Rectal smooth muscle tissue (tissue), 1 donor: ENCODE measurements at regions not wholly inside any gene's neighbourhood (a gene's known extent, or its start where the extent isn't known, plus 50 kb on each side); places are given as distances from the start of the nearest gene placed in this dataset.

ENCODE experiments used
- H3K27ac ChIP-seq: one replicate; pipeline ENCODE4 v1.7.0; 2013; ENCODE audit warnings: low read depth, low read length, inconsistent platforms
- H3K27me3 ChIP-seq: one replicate; pipeline ENCODE4 v1.7.0; 2013; ENCODE audit warnings: low read length; ENCODE audit not compliant: control insufficient read depth, insufficient read depth
- H3K36me3 ChIP-seq: one replicate; pipeline ENCODE4 v1.7.0; 2013; ENCODE audit warnings: low read length; ENCODE audit not compliant: control insufficient read depth, insufficient read depth
- H3K4me1 ChIP-seq: one replicate; pipeline ENCODE4 v1.7.0; 2013; ENCODE audit warnings: low read length; ENCODE audit not compliant: control insufficient read depth, insufficient read depth
- H3K4me3 ChIP-seq: one replicate; pipeline ENCODE4 v1.7.0; 2013; ENCODE audit warnings: low read length
- H3K9ac ChIP-seq: one replicate; pipeline ENCODE4 v1.7.0; 2013; ENCODE audit warnings: low read length

DNA sequence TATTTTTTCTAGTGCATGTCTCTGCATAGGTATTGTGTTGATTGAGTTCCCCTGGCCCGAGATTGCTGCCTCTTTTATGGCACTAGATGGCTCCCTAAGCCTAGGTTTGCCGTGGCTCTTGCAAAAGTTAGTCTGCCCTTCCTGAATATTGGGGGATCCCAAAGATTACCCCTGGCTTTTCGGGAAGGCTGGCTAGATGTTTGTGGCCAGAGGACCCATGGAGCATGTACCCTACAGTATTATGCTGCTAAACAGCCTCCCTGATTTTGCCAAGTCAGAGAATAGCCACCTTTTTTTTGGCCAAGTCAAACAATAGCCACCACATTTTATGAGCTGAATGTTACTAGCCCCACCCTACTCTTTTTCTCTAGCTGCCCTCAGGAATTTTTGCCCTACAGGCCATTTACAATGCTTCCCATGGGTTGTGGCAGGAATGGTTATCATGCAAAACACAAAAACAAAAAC lies 343.2 kb downstream of the OLFM3 start:
- no peak overlapping the region for H3K9ac ChIP-seq

DNA sequence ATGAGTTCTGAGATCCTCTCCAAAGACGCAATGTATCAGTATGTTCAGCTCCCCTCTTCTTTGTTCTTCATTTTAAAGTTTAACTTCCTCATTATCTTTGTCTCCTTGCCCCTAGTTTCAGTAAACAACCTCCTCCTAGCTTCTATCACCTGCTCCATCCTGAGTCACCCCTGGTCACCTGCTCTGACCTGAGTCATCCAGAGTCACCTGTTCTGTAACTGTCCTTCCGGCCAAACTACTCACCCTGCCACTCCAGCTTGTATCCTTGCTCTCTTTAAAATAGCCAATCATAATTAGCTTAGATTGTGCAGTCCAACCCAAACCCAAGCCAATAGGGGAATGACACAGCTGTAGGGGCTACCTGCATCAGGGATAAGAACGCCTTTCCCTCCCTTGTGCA lies 332.0 kb downstream of the OLFM3 start:
- H3K9ac ChIP-seq, result no peak overlapping the region
- no peaks in the 10 kb centered on the region for H3K36me3 ChIP-seq
- no peaks in the 10 kb centered on the region for H3K27me3 ChIP-seq
- H3K4me3 ChIP-seq, result no peak overlapping the region
- no peaks in the 10 kb centered on the region for H3K4me1 ChIP-seq
- H3K27ac ChIP-seq, result no peak overlapping the region

More for the DNA sequence above, 343.2 kb downstream of the OLFM3 start:
- H3K36me3 ChIP-seq, result no peaks in the 10 kb centered on the region
- H3K4me1 ChIP-seq, result no peaks in the 10 kb centered on the region
- H3K27me3 ChIP-seq, result no peaks in the 10 kb centered on the region
- H3K4me3 ChIP-seq, result no peak overlapping the region
- no peak overlapping the region for H3K27ac ChIP-seq

DNA sequence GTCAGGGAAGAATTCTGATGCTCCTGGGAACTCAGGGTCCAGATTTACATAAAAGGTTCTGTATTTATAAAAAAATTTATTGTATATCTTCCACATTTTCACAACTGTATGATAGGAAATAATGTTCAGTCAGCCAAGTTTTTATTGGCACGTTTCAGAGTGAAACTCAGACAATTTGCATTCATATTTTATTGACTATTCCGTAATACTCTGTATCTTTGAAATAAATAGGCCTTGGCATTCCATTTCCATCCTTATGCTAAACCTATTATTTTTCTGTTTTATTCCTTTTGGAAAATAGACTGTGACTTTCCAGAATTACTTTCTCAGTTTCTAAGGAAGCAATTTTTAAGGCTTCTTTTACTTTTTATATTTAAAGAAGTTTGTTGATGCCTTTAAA lies 329.0 kb downstream of the OLFM3 start:
- no peaks in the 10 kb centered on the region for H3K36me3 ChIP-seq
- no peak overlapping the region for H3K27ac ChIP-seq
- no peak overlapping the region for H3K4me3 ChIP-seq
- no peak overlapping the region for H3K9ac ChIP-seq
- no peaks in the 10 kb centered on the region for H3K4me1 ChIP-seq
- H3K27me3 ChIP-seq, result no peaks in the 10 kb centered on the region

DNA sequence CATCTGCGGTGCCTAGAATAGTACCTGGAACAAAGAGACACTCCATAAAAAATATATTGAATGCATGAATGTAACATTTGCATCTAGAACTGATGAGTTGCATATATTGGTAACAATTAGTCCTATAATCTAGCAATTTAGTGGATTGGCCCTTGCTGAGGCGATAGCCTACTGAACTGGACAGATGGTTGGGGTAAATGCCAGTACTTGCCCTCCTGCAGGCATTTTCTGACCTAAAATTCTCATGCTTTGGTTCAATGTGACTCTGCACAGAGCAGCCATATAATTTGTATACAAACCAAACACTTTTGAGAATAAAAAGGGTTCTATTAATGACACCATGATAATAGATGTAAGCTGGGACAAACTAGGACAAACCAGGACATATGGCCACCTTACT lies 313.6 kb downstream of the OLFM3 start:
- no peaks in the 10 kb centered on the region for H3K27me3 ChIP-seq
- no peak overlapping the region for H3K4me3 ChIP-seq
- H3K36me3 ChIP-seq, result no peaks in the 10 kb centered on the region
- no peak overlapping the region for H3K27ac ChIP-seq
- H3K9ac ChIP-seq, result no peak overlapping the region
- no peaks in the 10 kb centered on the region for H3K4me1 ChIP-seq

DNA sequence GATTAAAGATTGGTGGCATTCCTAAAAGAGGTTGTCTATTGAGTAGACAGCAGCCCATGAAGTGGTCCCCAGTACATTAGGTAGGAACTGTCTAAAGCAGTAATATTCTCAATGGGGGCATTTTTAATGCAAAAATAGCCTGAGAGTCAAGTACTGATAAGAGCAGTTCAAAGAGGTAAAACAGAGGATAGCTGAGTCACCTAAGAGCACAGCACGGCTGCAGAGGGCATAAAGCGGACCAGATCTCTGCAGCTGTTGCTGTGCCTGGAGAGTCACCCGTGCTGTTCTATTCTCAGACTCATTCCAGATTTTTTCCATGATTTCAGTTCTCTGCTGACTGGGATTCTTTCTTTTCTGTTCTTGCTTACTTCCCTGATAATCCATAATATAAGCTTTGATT lies 313.2 kb downstream of the OLFM3 start:
- Histone ChIP-seq H3K4me1 (no peaks in the 10 kb centered on the region), H3K4me3 (no peak overlapping the region), H3K27me3 (no peaks in the 10 kb centered on the region), H3K27ac (no peak overlapping the region), H3K9ac (no peak overlapping the region), H3K36me3 (no peaks in the 10 kb centered on the region)

DNA sequence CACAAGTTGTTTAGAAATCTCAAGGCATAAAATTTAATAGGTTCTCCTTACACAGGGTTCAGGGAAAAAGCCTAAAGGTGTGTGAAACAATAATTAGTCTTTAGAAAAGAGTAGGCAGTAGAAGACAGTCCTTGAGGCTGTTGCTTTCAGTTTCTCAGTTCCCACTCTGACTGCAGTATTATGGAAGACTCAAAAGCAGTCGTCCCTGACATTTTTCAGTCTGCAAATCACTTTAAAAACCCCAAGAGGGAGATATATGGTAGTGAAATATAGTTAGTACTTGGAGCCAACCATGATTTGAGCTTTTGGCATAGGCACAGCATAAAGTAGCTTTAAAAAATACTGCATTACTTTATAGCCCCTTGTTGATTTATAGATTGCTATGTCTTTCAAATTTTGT lies 299.7 kb downstream of the OLFM3 start:
- Histone ChIP-seq H3K4me3 (no peak overlapping the region), H3K27me3 (no peaks in the 10 kb centered on the region), H3K36me3 (no peaks in the 10 kb centered on the region), H3K27ac (no peak overlapping the region), H3K4me1 (no peaks in the 10 kb centered on the region), H3K9ac (no peak overlapping the region)

DNA sequence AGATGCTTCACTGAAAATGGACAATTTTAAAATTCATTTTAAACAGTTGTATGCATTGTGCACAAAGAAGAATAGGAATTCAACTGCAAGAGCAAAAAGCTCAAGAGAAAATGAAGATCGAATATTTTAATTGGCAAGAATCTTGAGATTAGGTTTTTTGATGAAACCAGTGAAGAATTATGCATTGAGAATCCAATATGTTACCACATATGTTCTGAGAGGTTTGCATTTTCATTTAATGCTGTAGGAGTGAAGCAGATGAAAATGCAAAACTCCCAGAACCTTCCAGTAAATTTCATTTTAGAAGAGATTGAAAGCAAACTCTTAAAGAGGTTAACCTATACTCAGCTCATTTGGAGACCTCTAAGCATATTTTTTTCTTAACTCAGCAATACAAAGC lies 298.0 kb downstream of the OLFM3 start:
- no peak overlapping the region for H3K9ac ChIP-seq
- H3K36me3 ChIP-seq, result no peaks in the 10 kb centered on the region
- H3K27ac ChIP-seq, result no peak overlapping the region
- no peak overlapping the region for H3K4me3 ChIP-seq
- no peaks in the 10 kb centered on the region for H3K27me3 ChIP-seq
- H3K4me1 ChIP-seq, result no peaks in the 10 kb centered on the region

DNA sequence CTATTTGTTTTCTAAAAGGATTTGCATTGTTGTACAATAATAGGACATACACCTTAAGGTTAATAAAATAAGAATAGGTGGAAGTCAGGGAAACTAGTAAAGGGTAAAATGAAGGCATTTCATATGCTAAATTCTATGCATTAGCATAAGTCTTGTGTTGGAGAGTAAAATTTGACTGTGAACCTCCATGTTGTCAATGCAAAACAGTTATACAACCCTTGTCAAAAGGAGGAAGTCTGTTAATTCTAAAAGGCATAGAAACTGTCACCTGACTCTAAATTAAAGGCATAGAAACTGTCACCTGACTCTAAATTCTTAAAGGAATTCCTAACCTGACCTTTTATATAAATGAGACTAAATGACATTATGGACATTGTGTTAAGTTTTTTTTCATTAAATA lies 291.8 kb downstream of the OLFM3 start:
- no peaks in the 10 kb centered on the region for H3K4me1 ChIP-seq
- no peaks in the 10 kb centered on the region for H3K36me3 ChIP-seq
- H3K9ac ChIP-seq, result no peak overlapping the region
- H3K4me3 ChIP-seq, result no peak overlapping the region
- H3K27me3 ChIP-seq, result no peaks in the 10 kb centered on the region
- no peak overlapping the region for H3K27ac ChIP-seq

DNA sequence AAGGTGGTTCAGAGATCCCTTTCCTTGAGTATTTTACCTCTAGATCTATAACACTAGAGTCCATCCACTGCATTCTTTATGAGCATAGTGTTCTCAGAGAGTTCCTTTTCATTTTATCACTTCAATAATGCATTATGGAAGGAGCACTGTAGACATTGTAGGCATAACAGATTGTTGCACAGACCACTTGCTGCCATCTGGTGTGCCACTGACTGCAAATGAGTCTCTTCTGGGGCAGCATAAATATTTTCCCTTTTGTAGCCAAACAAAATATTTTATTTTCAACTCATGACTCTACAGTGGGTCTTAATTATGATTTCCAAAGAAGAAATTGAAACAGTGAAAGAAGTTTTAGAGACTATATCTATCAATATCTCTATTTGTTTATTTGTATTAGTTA lies 290.4 kb downstream of the OLFM3 start:
- no peaks in the 10 kb centered on the region for H3K4me1 ChIP-seq
- no peak overlapping the region for H3K4me3 ChIP-seq
- H3K36me3 ChIP-seq, result no peaks in the 10 kb centered on the region
- no peak overlapping the region for H3K9ac ChIP-seq
- no peak overlapping the region for H3K27ac ChIP-seq
- H3K27me3 ChIP-seq, result no peaks in the 10 kb centered on the region

DNA sequence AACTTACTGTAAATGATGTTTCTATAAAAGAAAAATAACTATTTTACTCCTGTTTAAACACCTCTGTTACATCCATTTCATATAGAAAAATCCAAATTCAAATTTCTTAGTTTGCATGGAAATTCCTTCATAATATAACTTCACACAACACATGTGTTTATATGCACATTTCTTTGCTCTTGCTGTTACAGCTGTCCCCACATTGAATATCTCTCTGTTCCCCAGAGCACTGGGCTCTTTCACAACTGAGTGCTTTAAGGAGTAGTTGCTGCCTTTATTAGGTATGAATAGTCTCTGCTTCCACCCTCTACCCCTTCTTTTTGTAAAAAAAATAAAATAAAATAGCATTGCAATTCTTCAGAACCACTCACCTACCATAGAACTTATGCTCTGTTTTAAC lies 287.0 kb downstream of the OLFM3 start:
- Histone ChIP-seq H3K4me3 (no peak overlapping the region), H3K27me3 (no peaks in the 10 kb centered on the region), H3K4me1 (no peaks in the 10 kb centered on the region), H3K9ac (no peak overlapping the region), H3K36me3 (no peaks in the 10 kb centered on the region), H3K27ac (no peak overlapping the region)

DNA sequence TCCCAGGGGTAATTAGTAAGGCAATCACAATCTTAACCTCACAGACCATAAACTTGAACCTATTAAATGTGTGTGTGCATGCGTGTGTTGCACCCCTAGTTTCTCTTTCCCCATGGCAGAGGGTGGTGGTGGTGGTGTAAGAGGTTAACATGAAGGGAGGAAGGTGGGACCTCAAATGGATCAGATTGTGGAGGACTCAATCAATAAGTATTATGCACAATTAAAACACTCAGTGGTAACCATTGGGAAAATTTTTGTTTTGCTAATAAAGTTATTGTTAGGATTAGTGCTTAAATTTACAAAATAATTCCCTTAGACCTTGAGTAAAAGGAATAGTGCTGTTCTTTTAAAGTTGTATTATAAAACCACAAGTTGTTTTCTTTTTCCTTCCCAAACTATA lies 283.0 kb downstream of the OLFM3 start:
- Histone ChIP-seq H3K27ac (no peak overlapping the region), H3K9ac (no peak overlapping the region), H3K4me3 (no peak overlapping the region), H3K36me3 (no peaks in the 10 kb centered on the region), H3K4me1 (no peaks in the 10 kb centered on the region), H3K27me3 (no peaks in the 10 kb centered on the region)

DNA sequence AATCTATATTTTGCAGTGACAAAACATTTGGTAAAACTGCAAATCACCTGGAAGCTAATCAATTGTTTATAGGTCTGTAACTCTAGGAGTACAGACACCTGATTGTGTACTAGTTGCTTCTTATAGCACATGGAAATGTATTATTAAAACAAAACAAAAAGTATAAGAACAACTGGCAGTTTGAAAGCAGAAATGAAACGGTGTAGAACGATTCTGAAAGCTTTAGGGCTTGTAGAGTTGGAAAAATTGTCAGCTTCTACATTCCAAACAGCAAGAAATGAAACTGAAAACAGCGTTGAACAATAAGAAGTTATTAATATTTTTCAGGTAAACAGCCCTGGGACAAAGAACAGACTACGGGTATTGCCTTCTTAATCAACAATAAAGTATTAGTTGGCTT lies 273.3 kb downstream of the OLFM3 start:
- Histone ChIP-seq H3K4me1 (no peaks in the 10 kb centered on the region), H3K36me3 (no peaks in the 10 kb centered on the region), H3K27me3 (no peaks in the 10 kb centered on the region), H3K27ac (no peak overlapping the region), H3K9ac (no peak overlapping the region), H3K4me3 (no peak overlapping the region)

DNA sequence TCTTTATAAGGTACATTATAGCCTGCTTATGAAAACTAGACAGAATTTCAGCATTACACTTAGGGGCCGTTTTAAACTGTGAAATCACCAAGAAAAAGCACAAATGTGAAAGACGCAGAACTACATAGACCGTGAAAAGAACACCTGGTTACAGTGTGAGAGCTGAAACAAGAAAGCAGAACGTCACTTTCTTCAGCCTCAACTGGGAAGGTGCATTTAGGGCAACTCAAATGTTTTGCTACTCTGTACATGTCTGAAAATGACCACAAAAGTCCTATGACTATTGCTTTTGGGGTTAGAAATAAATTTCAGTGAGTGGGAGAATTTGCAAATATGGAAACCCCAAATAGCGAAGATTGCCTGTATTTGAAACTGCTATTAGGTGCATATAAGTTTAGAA lies 268.7 kb downstream of the OLFM3 start:
- Histone ChIP-seq H3K36me3 (no peaks in the 10 kb centered on the region), H3K4me1 (no peaks in the 10 kb centered on the region), H3K9ac (no peak overlapping the region), H3K27ac (no peak overlapping the region), H3K27me3 (no peaks in the 10 kb centered on the region), H3K4me3 (no peak overlapping the region)

DNA sequence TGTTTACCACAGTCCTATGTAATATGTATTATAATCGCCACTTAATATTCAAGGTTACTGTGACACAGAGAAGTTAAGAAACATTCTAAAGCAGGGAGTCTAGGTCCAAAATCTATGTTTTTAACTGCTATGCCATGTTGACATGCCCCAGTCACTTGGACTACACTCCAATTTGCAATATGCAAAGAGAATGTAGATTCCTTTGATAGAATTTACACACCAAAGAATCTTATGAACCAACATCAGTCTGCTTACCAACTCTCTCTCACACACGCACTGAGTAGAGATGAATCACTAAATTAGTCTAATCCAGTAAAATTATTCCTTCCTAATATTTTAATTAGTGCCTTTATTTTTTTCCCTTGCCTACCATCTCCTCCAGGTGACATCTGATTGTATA lies 266.2 kb downstream of the OLFM3 start:
- Histone ChIP-seq H3K36me3 (no peaks in the 10 kb centered on the region), H3K4me1 (no peaks in the 10 kb centered on the region), H3K9ac (no peak overlapping the region), H3K27me3 (no peaks in the 10 kb centered on the region), H3K27ac (no peak overlapping the region), H3K4me3 (no peak overlapping the region)
